Occipital lobe (tissue), 1 donor: ENCODE measurements at regions not wholly inside any gene's neighbourhood (a gene's known extent, or its start where the extent isn't known, plus 50 kb on each side); places are given as distances from the start of the nearest gene placed in this dataset.

ENCODE experiments used
- DNase-seq: peaks from one replicate; lab custom pipeline; 2025; lab: John Stamatoyannopoulos, UW

- no peak for DNase-seq
Observed at GRCh38 chr2:14907014-14907612, 274.6 kb downstream of the LRATD1 start.

GRCh38 chr2:14909795-14910194 lies 277.3 kb downstream of the LRATD1 start:
- no peak for DNase-seq

DNA sequence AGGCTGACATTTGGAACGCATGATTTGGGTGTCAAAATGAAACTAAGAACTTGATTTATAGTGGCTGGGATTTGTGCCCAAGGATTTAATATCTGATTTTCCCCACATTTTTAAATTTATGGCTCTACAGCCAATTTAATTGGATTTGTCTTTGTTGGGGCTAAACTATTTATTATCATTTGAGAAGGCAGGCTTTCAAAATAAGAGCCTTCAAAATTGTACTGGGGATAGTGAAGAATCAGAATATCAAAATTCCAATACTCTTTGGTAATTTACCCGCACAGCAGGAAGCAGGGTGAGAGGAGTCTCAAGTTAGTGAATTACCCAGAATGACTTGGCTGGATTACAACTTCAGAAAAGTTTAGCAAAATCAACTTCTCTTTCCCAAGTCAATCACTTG lies 278.1 kb downstream of the LRATD1 start:
- DNase-seq: no peak

DNA sequence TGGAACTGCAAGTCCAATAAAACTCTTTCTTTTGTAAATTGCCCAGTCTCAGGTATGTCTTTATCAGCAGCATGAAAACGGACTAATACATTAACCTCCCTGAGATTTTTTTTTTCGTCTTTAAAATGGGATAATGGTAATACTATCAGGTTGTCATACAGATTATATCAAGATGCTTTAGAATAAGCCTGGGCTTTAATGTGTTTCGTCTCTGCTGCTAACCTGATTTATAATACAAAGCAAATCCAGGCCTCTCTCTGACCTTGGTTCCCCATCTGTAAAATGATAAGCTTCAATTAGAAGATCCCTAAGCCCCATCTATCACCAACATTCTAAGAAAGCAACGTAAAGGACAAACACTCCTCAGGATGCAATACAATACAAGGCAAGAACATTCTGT lies 283.5 kb downstream of the LRATD1 start:
- DNase-seq: no peak

- no peak for DNase-seq
Observed at GRCh38 chr2:14923820-14924580, 291.5 kb downstream of the LRATD1 start.

GRCh38 chr2:14925471-14925870 lies 293.0 kb downstream of the LRATD1 start:
- DNase-seq: no peak

DNA sequence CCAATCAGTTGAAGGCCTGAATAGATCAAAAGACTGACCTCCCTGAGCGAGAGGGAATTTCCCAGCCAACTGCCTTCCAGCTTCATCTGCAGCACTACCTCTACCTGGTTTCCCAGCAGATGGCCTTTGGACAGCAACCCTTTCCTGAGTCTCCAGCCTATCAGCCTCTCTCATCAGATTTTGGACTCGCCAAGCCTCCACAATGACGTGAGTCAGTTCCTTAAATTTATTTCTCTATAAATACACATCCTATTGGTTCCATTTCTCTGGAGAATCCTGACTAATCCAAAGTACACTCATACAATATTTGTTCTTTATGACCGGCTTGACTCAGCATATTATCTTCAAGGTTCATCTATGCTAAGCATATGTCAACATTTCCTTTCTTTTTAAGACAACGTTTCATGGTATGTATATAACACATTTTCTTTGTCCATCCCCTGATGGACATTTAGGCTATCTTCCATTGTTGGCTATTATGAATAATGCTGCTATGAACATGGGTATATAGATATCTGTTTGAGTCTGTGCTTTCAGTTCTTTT lies 294.6 kb downstream of the LRATD1 start:
- DNase-seq: no peak

DNA sequence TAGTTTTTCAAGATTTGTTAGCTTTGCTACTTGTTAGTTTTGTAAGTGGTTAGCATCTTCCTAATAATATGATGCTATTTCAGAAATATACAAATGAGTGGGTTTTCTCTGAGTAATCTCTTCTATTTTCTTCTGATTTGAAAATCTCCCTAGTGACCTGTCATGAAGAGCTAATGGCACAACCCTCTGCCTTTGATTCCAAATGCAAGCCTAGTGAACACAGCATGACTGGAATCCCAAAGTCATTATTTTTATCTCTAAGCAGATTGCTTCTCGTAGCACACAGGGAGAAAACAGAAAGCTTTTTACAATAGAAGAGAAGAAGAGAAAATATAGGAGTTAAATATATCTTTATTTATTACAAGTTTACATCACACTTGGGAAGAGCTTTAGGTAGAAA lies 295.5 kb downstream of the LRATD1 start:
- DNase-seq: no peak

DNA sequence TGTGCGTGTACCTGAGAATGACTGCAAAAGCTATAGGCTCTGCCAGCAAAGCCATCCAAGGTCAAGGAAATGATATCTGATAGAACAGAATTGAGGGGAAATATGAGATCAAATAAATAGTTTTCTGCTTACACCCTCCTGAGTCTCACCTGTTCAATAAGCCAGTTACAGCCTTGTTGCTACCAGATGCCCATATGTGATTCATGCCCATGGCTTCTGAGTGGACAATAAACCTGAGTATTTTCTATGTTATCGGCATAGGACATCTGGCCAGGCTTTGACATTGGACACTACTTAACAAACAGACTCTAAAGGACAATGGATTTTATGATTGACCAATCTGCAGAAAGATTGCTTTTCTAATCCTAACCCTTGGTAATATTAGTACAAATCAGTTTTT lies 297.9 kb downstream of the LRATD1 start:
- no peak for DNase-seq

DNA sequence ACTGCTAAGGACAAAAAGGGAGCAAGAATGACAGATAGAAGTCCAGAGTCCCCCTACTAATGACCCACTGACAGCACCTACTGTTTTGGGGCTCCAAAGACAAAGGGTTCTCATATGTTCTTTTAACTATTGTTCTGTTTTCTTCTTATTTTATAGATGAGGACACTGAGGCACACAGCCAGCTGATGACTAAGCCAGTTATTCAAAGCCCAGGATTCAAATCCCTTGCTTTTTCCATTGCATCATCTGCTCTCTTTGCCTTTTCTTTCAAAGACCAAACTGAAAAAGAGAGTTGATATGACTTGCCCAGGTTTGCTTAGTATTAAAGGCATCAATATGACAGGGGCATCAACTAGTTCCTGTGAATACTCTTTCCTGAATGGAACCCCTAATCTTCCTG lies 299.8 kb downstream of the LRATD1 start:
- no peak for DNase-seq

GRCh38 chr2:14933753-14934152 lies 301.2 kb downstream of the LRATD1 start:
- no peak for DNase-seq

GRCh38 chr2:14936426-14936825 lies 303.9 kb downstream of the LRATD1 start:
- no peak for DNase-seq

DNA sequence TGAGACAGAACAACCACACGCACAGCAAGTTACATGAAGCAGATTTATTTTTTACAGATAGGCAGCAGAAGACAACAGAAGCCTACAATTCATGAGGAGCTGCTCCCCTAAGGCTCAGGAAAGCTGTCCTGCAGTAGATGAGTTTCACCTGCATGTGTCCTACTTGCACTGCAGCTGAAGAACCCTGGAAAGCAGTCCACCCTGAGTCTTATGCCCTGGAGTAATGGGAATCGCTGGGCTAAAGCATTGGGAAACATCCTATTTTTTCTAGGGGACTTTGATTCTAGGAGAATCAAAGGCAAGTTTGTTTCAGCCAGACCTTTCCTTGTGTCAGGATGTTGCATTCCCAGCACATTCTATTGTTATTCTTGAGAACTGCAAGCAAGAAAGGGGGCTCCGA lies 304.8 kb downstream of the LRATD1 start:
- DNase-seq: no peak

DNA sequence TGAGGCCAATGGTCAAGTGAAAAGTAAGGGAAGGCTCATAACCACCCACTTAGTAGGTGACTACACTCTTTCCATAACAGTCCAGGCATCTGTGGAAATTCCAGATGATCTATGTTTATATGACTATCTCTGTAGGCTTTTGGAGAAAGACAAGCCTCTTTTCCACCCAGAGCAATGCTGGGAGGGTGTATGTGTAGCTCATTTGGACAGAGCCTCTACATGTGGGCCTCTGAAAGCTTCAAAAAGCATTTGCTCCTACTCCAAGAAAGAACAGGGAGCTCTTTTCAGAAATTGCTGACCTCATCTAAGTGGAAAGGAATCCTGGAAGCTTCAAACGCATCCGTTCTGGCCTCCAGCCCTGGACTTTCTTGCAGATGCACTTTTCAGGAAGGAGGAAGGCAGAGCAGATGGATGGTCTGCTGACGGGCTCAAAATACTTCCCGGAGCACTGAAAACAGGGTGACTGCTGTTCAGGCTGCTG lies 308.7 kb downstream of the LRATD1 start:
- peak; percentile 71 for DNase-seq

DNA sequence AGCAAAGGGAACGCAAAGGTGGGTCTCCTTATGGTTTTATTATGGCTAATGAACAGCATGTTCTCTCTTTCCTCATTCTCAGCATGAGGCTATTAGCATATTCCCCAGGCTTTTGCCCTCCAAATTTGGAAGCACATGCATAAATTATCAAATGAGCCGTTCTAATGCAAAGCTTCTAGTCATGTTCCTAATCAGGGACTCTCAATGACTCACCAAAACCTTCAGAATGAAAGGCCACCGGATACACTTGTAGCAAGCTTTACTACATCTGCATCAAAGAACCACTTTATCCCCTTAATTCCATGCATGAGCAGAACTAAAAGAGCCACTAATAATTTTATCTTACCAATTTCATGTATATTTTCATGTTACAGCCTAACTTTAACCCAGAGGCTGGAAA lies 310.5 kb downstream of the LRATD1 start:
- no peak for DNase-seq

DNA sequence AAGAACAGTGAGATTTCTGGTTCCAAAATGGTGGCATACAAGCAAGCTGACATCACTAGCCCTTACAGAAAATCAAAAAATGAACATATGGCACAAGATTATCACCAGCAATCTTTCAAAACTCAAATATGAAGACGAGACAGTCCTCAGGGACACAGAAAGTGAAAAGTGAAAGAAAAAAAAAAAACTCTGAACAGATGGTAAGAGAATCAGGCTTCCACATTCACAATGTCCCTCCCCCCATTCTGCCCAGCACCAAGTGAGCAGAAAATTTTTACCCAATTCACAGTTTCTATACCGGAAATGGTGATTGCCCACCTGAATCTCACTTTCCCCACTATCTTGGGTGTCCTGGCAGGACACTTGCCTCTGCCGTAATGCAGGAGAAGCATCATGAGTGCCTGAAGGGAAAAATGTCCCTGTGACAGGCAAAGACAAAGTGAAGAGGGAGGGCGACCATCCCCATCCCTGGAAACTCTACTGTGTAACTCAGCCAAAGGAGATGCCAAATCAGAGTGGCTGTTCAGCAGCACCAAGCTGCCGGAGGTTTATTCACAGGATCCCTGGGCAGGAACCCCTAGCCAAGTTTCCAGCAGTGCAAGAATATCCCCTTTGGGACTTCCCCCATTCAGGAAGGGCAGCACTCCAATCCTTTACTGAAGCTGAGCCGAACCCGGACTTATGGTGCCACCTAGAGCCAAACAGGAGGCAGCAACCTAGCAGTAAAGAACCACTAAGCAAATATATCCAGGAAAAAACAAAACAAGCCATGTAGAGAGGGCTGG lies 312.2 kb downstream of the LRATD1 start:
- no peak for DNase-seq

GRCh38 chr2:14951569-14952285 lies 319.2 kb downstream of the LRATD1 start:
- DNase-seq: no peak

- no peak for DNase-seq
Observed at GRCh38 chr2:14952400-14952963, 320.0 kb downstream of the LRATD1 start.

DNA sequence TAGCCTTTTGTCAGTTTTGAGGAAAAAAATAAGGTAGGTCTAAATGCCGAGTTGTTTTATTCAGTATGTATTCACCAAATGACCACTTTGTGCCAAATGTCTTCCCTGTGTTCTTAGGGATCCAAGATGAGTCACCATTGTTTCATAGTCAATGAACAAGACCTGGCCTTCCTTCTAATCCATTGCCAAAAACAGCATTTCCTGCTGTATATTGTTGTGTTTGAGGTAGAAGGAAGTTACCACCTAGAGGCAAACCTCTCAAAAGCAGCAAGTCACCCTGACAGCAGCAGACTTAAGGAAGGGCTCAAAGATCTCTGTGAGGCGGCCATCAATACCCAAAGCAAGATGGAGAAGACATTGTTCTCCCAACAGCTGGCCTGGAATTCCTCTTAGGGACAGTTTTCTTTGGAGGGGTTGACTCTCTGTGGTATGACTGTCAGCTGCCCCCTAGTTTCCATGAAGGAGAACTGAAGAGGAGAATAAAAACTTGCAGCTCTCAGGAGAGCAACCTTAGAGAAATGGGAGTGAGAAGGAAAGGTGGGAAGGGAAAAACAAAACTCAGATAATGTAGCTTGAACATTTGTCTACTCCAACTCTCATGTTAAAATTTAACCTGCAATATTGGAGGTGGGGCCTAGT lies 328.3 kb downstream of the LRATD1 start:
- DNase-seq: no peak

GRCh38 chr2:14967729-14968128 lies 335.2 kb downstream of the LRATD1 start:
- DNase-seq: no peak

DNA sequence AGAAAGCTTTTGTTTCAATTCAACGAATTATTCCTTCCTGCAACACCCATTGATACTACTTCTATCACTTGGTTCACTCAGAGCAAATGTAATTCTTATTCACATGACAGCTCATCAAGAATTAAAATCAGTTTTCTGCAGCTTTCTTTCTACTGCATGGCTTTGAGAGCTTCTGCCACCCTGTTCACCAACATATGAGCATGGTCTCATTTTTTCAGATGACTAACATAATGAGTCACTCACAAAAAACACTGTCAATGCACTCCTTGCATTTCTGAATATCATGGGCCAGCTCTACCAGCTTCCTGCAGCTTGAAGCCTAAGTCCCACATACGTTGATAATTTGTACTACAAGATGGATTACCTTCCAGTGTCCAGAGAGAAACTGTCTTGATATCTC lies 342.9 kb downstream of the LRATD1 start:
- DNase-seq: no peak
